ENCODE measurements at regions not wholly inside any gene's neighbourhood (a gene's known extent, or its start where the extent isn't known, plus 50 kb on each side); places are given as distances from the start of the nearest gene placed in this dataset.

GRCh38 chr12:41736436-41736835 lies 408.2 kb downstream of the GXYLT1 start:
- DNase-seq (ENCODE audit: low spot score in 2 of 2) = no peak
- Mint-ChIP-seq H3K9me3 (no peaks in the 10 kb centered on the region), H3K4me1 (no peaks in the 10 kb centered on the region), H3K4me3 (no peak overlapping the region), H3K27ac (no peak overlapping the region), H3K36me3 (no peaks in the 10 kb centered on the region)
- no peak for ATAC-seq

- DNase-seq (ENCODE audit: low spot score in 2 of 2) (no peak), ATAC-seq (no peak)
- H3K27ac Mint-ChIP-seq = no peak overlapping the region
- H3K9me3 Mint-ChIP-seq = no peaks in the 10 kb centered on the region
- H3K4me1 Mint-ChIP-seq = no peaks in the 10 kb centered on the region
- no peaks in the 10 kb centered on the region for H3K36me3 Mint-ChIP-seq
- no peak overlapping the region for H3K4me3 Mint-ChIP-seq
These were observed 413.0 kb downstream of the GXYLT1 start for GRCh38 chr12:41731691-41732090.

- Mint-ChIP-seq H3K36me3 (no peaks in the 10 kb centered on the region), H3K4me1 (no peaks in the 10 kb centered on the region), H3K9me3 (no peaks in the 10 kb centered on the region), H3K4me3 (no peak overlapping the region), H3K27ac (no peak overlapping the region)
- ATAC-seq (no peak), DNase-seq (ENCODE audit: low spot score in 2 of 2) (no peak)
These were observed 413.6 kb downstream of the GXYLT1 start for GRCh38 chr12:41731061-41731460.

- H3K9me3 Mint-ChIP-seq = peaks cover 4% of the 10 kb centered on the region
- ATAC-seq (no peak), DNase-seq (ENCODE audit: low spot score in 2 of 2) (no peak)
- no peak overlapping the region for H3K27ac Mint-ChIP-seq
- no peak overlapping the region for H3K4me3 Mint-ChIP-seq
- H3K4me1 Mint-ChIP-seq = no peaks in the 10 kb centered on the region
- no peaks in the 10 kb centered on the region for H3K36me3 Mint-ChIP-seq
These were observed 420.5 kb downstream of the GXYLT1 start for GRCh38 chr12:41724216-41724615.

GRCh38 chr12:41719214-41719613 lies 425.5 kb downstream of the GXYLT1 start:
- DNase-seq (ENCODE audit: low spot score in 2 of 2) = no peak
- no peak for ATAC-seq
- peaks cover 4% of the 10 kb centered on the region for H3K9me3 Mint-ChIP-seq
- H3K36me3 Mint-ChIP-seq = no peaks in the 10 kb centered on the region
- H3K4me1 Mint-ChIP-seq = no peaks in the 10 kb centered on the region
- H3K27ac Mint-ChIP-seq = no peak overlapping the region
- H3K4me3 Mint-ChIP-seq = no peak overlapping the region

- no peak for ATAC-seq
- Mint-ChIP-seq H3K4me1 (no peaks in the 10 kb centered on the region), H3K27ac (no peak overlapping the region), H3K9me3 (no peaks in the 10 kb centered on the region), H3K36me3 (no peaks in the 10 kb centered on the region), H3K4me3 (no peak overlapping the region)
- no peak for DNase-seq (ENCODE audit: low spot score in 2 of 2)
These were observed 429.4 kb downstream of the GXYLT1 start for GRCh38 chr12:41715256-41715655.

- Mint-ChIP-seq H3K4me3 (no peak overlapping the region), H3K9me3 (no peaks in the 10 kb centered on the region), H3K27ac (no peak overlapping the region), H3K36me3 (no peaks in the 10 kb centered on the region), H3K4me1 (no peaks in the 10 kb centered on the region)
- ATAC-seq = no peak
- DNase-seq (ENCODE audit: low spot score in 2 of 2) = no peak
These were observed 435.0 kb downstream of the GXYLT1 start for GRCh38 chr12:41709463-41710285.

- H3K9me3 Mint-ChIP-seq = no peaks in the 10 kb centered on the region
- H3K27ac Mint-ChIP-seq = no peak overlapping the region
- no peaks in the 10 kb centered on the region for H3K4me1 Mint-ChIP-seq
- no peak overlapping the region for H3K4me3 Mint-ChIP-seq
- ATAC-seq (no peak), DNase-seq (ENCODE audit: low spot score in 2 of 2) (no peak)
- no peaks in the 10 kb centered on the region for H3K36me3 Mint-ChIP-seq
These were observed 435.7 kb downstream of the GXYLT1 start for GRCh38 chr12:41709012-41709411.

GRCh38 chr12:41706376-41706775 lies 438.3 kb downstream of the GXYLT1 start:
- no peak for DNase-seq (ENCODE audit: low spot score in 2 of 2)
- no peak for ATAC-seq
- Mint-ChIP-seq H3K4me3 (no peak overlapping the region), H3K36me3 (no peaks in the 10 kb centered on the region), H3K9me3 (no peaks in the 10 kb centered on the region), H3K4me1 (no peaks in the 10 kb centered on the region), H3K27ac (no peak overlapping the region)

- no peaks in the 10 kb centered on the region for H3K4me1 Mint-ChIP-seq
- no peak overlapping the region for H3K4me3 Mint-ChIP-seq
- no peaks in the 10 kb centered on the region for H3K36me3 Mint-ChIP-seq
- no peak for DNase-seq (ENCODE audit: low spot score in 2 of 2)
- no peak for ATAC-seq
- H3K27ac Mint-ChIP-seq = no peak overlapping the region
- H3K9me3 Mint-ChIP-seq = no peaks in the 10 kb centered on the region
These were observed 442.6 kb downstream of the GXYLT1 start for GRCh38 chr12:41701943-41702601.

- no peaks in the 10 kb centered on the region for H3K9me3 Mint-ChIP-seq
- H3K4me3 Mint-ChIP-seq = no peak overlapping the region
- no peak for ATAC-seq
- DNase-seq (ENCODE audit: low spot score in 2 of 2) = no peak
- no peaks in the 10 kb centered on the region for H3K4me1 Mint-ChIP-seq
- no peaks in the 10 kb centered on the region for H3K36me3 Mint-ChIP-seq
- H3K27ac Mint-ChIP-seq = no peak overlapping the region
These were observed 443.7 kb downstream of the GXYLT1 start for GRCh38 chr12:41700940-41701339.

GRCh38 chr12:41699658-41700057 lies 445.0 kb downstream of the GXYLT1 start:
- no peak for DNase-seq (ENCODE audit: low spot score in 2 of 2)
- no peak overlapping the region for H3K27ac Mint-ChIP-seq
- H3K4me3 Mint-ChIP-seq = no peak overlapping the region
- no peaks in the 10 kb centered on the region for H3K36me3 Mint-ChIP-seq
- ATAC-seq = no peak
- no peaks in the 10 kb centered on the region for H3K4me1 Mint-ChIP-seq
- H3K9me3 Mint-ChIP-seq = no peaks in the 10 kb centered on the region

- DNase-seq (ENCODE audit: low spot score in 2 of 2) (no peak), ATAC-seq (no peak)
- H3K4me3 Mint-ChIP-seq = no peak overlapping the region
- H3K4me1 Mint-ChIP-seq = no peaks in the 10 kb centered on the region
- H3K9me3 Mint-ChIP-seq = no peaks in the 10 kb centered on the region
- H3K36me3 Mint-ChIP-seq = no peaks in the 10 kb centered on the region
- H3K27ac Mint-ChIP-seq = no peak overlapping the region
These were observed 447.5 kb downstream of the GXYLT1 start for GRCh38 chr12:41697161-41697560.

- H3K9me3 Mint-ChIP-seq = no peaks in the 10 kb centered on the region
- no peaks in the 10 kb centered on the region for H3K36me3 Mint-ChIP-seq
These were observed 459.7 kb downstream of the GXYLT1 start for GRCh38 chr12:41684997-41685396.

GRCh38 chr12:41683513-41684240 lies 461.0 kb downstream of the GXYLT1 start:
- H3K36me3 Mint-ChIP-seq = no peaks in the 10 kb centered on the region
- ATAC-seq (no peak), DNase-seq (ENCODE audit: low spot score in 2 of 2) (no peak)
- H3K9me3 Mint-ChIP-seq = peaks cover under 1% of the 10 kb centered on the region
- no peaks in the 10 kb centered on the region for H3K4me1 Mint-ChIP-seq
- no peak overlapping the region for H3K4me3 Mint-ChIP-seq
- H3K27ac Mint-ChIP-seq = no peak overlapping the region

More at GRCh38 chr12:41684997-41685396, 459.7 kb downstream of the GXYLT1 start:
- no peak for DNase-seq (ENCODE audit: low spot score in 2 of 2)
- H3K4me3 Mint-ChIP-seq = no peak overlapping the region
- no peak overlapping the region for H3K27ac Mint-ChIP-seq
- no peak for ATAC-seq
- H3K4me1 Mint-ChIP-seq = no peaks in the 10 kb centered on the region

GRCh38 chr12:41683023-41683422 lies 461.7 kb downstream of the GXYLT1 start:
- H3K4me3 Mint-ChIP-seq = no peak overlapping the region
- ATAC-seq = no peak
- H3K4me1 Mint-ChIP-seq = no peaks in the 10 kb centered on the region
- no peak overlapping the region for H3K27ac Mint-ChIP-seq
- DNase-seq (ENCODE audit: low spot score in 2 of 2) = no peak
- peaks cover 5% of the 10 kb centered on the region for H3K9me3 Mint-ChIP-seq
- no peaks in the 10 kb centered on the region for H3K36me3 Mint-ChIP-seq

Measured in stimulated activated effector memory CD8-positive, alpha-beta T cell treated with anti-CD3 and anti-CD28 coated beads, Interleukin-12 subunit alpha, Interleukin-12 subunit beta, amount 100 ng/mL, for 72 hours (primary cell).